NCI-H82 (cell line): ENCODE measurements at regions not wholly inside any gene's neighbourhood (a gene's known extent, or its start where the extent isn't known, plus 50 kb on each side); places are given as distances from the start of the nearest gene placed in this dataset.
A peak's percentile ranks its signal among the peaks of the same experiment; 100 is the strongest.

Experiments used
- DNase-seq: peaks from one replicate; lab custom pipeline; 2025; lab: John Stamatoyannopoulos, UW

GRCh38 chr18:77187189-77187588 lies 54.6 kb upstream of the MBP start:
- DNase-seq, result no peak

- DNase-seq, result peak; percentile 69
Observed at GRCh38 chr18:77191071-77191751, 58.4 kb upstream of the GALR1 start.

- no peak for DNase-seq
Observed at GRCh38 chr18:77197073-77197472, 52.6 kb upstream of the GALR1 start.

- no peak for DNase-seq
Observed at GRCh38 chr18:77198663-77199062, 51.0 kb upstream of the GALR1 start.

GRCh38 chr18:77199707-77200106 lies 49.9 kb upstream of the GALR1 start:
- DNase-seq, result no peak
